Natural killer cell (primary cell): ENCODE measurements at regions not wholly inside any gene's neighbourhood (a gene's known extent, or its start where the extent isn't known, plus 50 kb on each side); places are given as distances from the start of the nearest gene placed in this dataset.

Source experiments
- ATAC-seq, 3 donors: fragments of 150-1000 bp in 2 of 3; fragments of 200-7000 bp in 1 of 3; cut with Tn5 transposase; 1 replicate in 1 of 3; 2 replicates in 2 of 3; pipeline ENCODE4 v1.10.0; 2021; ENCODE audit warnings: mild to moderate bottlenecking in 2 of 3, moderate library complexity in 2 of 3
- DNase-seq, 2 donors: peaks; one replicate each; pipeline versions ENCODE4 v3.0.0 to v3.0.0-alpha.2; 2013 to 2021; ENCODE audit warnings: mixed read lengths in 1 of 2
- H3K27ac ChIP-seq: one replicate; pipeline ENCODE4 v1.5.1; 2013; ENCODE audit warnings: mild to moderate bottlenecking, low read length
- H3K27me3 ChIP-seq: one replicate; pipeline ENCODE4 v1.6.1; 2013; ENCODE audit warnings: low read length; ENCODE audit not compliant: control insufficient read depth, insufficient read depth
- H3K36me3 ChIP-seq: one replicate; pipeline ENCODE4 v1.6.1; 2013; ENCODE audit warnings: low read length; ENCODE audit not compliant: control insufficient read depth, insufficient read depth
- H3K4me1 ChIP-seq: one replicate; pipeline ENCODE4 v1.6.1; 2013; ENCODE audit warnings: low read length; ENCODE audit not compliant: control insufficient read depth, insufficient read depth
- H3K4me3 ChIP-seq: one replicate; pipeline ENCODE4 v1.5.1; 2013; ENCODE audit warnings: low read length
- H3K9me3 ChIP-seq: one replicate; pipeline ENCODE4 v1.6.1; 2013; ENCODE audit warnings: low read length; ENCODE audit not compliant: control insufficient read depth, insufficient read depth
- H3K27ac Mint-ChIP-seq, 2 donors: one replicate each; pipeline ENCODE4 v1.8.0; 2022; ENCODE audit warnings: mild to moderate bottlenecking in 2 of 2, mixed read lengths in 2 of 2, moderate library complexity in 1 of 2
- H3K27me3 Mint-ChIP-seq, 2 donors: one replicate each; pipeline ENCODE4 v1.8.0; 2022; ENCODE audit warnings: low read depth in 2 of 2, mixed read lengths in 2 of 2
- H3K36me3 Mint-ChIP-seq: one replicate; pipeline ENCODE4 v1.8.0; 2022; ENCODE audit warnings: mixed read lengths
- H3K4me1 Mint-ChIP-seq, 2 donors: one replicate each; pipeline ENCODE4 v1.8.0; 2022; ENCODE audit warnings: mixed read lengths in 2 of 2
- H3K4me3 Mint-ChIP-seq: one replicate; pipeline ENCODE4 v1.8.0; 2022; ENCODE audit warnings: mild to moderate bottlenecking, moderate library complexity, mixed read lengths
- H3K9me3 Mint-ChIP-seq, 2 donors: one replicate each; pipeline ENCODE4 v1.8.0; 2022; ENCODE audit warnings: mixed read lengths in 2 of 2
- WGBS: methylation state at CpG from one replicate; pipeline ENCODE4 v1.1.7; 2013; ENCODE audit warnings: missing lambda C conversion rate; ENCODE audit not compliant: insufficient coverage; 5-methylcytosine and 5-hydroxymethylcytosine counted together
- intact Hi-C: fragments of 100-400 bp; cut with micrococcal nuclease; formaldehyde crosslinking; loops from one replicate; pipeline ENCODE4 v1.14.2; 2022
- TF ChIP-seq, protein P1 (sequence below): fragments of 200-600 bp; IDR thresholded peaks from one replicate; pipeline ENCODE4 v1.8.0; 2022; ENCODE audit warnings: antibody characterized with exemption

DNA sequence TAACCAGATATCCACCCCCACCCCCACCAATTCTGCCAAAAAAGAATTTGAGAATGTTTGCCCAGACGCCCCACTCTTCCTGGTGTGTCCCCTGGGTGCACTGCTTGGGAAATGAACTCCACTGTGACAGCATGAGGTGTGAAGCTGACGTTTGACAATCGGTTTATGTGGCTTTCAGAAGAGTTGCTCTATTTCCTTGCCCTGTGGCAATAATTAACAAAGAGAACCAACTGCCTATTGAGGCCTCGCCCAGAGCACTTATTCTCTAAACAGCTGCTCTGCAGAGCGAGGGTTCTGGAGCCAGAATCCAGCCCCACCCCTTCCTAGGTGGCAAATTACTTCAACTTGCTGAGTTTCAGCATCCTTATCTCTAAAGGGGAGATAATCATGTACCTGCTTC, 115.8 kb upstream of the SIX3 start:
- TF ChIP-seq, protein P1, sequence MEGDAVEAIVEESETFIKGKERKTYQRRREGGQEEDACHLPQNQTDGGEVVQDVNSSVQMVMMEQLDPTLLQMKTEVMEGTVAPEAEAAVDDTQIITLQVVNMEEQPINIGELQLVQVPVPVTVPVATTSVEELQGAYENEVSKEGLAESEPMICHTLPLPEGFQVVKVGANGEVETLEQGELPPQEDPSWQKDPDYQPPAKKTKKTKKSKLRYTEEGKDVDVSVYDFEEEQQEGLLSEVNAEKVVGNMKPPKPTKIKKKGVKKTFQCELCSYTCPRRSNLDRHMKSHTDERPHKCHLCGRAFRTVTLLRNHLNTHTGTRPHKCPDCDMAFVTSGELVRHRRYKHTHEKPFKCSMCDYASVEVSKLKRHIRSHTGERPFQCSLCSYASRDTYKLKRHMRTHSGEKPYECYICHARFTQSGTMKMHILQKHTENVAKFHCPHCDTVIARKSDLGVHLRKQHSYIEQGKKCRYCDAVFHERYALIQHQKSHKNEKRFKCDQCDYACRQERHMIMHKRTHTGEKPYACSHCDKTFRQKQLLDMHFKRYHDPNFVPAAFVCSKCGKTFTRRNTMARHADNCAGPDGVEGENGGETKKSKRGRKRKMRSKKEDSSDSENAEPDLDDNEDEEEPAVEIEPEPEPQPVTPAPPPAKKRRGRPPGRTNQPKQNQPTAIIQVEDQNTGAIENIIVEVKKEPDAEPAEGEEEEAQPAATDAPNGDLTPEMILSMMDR, result no peak
- Histone ChIP-seq H3K9me3 (no peaks in the 10 kb centered on the region), H3K4me3 (no peak overlapping the region), H3K4me1 (no peaks in the 10 kb centered on the region), H3K27ac (no peak overlapping the region), H3K27me3 (no peaks in the 10 kb centered on the region), H3K36me3 (no peaks in the 10 kb centered on the region)
- peaks cover 10 to 33% of the 10 kb centered on the region in 2 donors for H3K27me3 Mint-ChIP-seq
- H3K36me3 Mint-ChIP-seq, result no peaks in the 10 kb centered on the region
- intact Hi-C loops, result no loop called here
- no peaks in the 10 kb centered on the region for H3K9me3 Mint-ChIP-seq
- H3K27ac Mint-ChIP-seq, result no peak overlapping the region
- DNase-seq (no peak), ATAC-seq (no peak)
- H3K4me1 Mint-ChIP-seq, result no peaks in the 10 kb centered on the region
- H3K4me3 Mint-ChIP-seq, result no peak overlapping the region
- 50% methylated on average over 5 of the region's 5 CpGs for WGBS

DNA sequence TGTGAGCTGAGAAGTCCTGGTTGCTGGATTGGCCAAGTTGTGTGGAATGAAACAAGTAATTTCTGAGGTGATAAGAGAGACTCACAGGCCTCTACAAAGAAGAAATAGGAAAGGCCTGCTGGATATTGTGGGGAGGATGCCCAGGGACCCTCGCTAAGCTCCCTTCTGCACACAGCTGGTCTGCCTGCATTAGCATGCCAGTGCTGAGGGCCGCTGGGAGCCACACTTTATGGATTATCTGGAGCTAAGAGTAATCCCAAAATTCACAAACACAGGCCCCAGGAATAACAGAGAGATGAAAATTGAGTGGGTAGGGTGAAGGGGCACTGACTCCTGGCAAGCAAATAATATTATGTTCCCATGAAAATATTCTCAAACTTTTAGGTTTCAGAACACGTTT, 114.9 kb upstream of the SIX3 start:
- Mint-ChIP-seq H3K27ac (no peak overlapping the region), H3K4me1 (no peaks in the 10 kb centered on the region), H3K4me3 (no peak overlapping the region), H3K27me3 (peaks cover 5 to 24% of the 10 kb centered on the region in 2 donors), H3K36me3 (no peaks in the 10 kb centered on the region), H3K9me3 (no peaks in the 10 kb centered on the region)
- Histone ChIP-seq H3K27me3 (no peaks in the 10 kb centered on the region), H3K27ac (no peak overlapping the region), H3K9me3 (no peaks in the 10 kb centered on the region), H3K36me3 (no peaks in the 10 kb centered on the region), H3K4me1 (no peaks in the 10 kb centered on the region), H3K4me3 (no peak overlapping the region)
- intact Hi-C loops, result no loop called here
- TF ChIP-seq, protein P1, result no peak
- 86% methylated on average over 2 of the region's 3 CpGs for WGBS
- no peak for DNase-seq
- no peak for ATAC-seq

DNA sequence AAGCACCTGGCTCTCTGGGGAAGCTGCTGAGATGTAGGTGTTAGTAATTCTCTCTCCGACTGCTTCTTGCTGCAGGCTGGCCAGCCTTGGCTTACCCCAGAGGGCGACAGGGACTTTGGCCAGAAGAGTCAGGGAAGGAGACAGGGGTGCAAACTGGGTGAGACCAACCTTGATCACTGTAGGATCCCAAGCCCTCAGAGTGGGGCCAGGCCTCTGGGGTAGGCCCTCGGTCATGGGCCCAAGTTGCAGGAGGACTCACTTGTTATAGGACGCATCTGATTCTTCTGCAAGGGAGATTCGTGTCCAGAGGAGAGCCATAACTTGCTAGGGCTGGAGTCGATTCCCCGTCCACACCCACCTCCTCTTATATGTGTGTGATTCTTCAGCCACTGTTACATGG, 111.7 kb upstream of the SIX3 start:
- Mint-ChIP-seq H3K27ac (no peak overlapping the region), H3K4me1 (no peaks in the 10 kb centered on the region), H3K9me3 (no peaks in the 10 kb centered on the region), H3K4me3 (no peak overlapping the region), H3K36me3 (no peaks in the 10 kb centered on the region), H3K27me3 (peaks cover 9 to 10% of the 10 kb centered on the region in 2 donors)
- Histone ChIP-seq H3K4me3 (no peak overlapping the region), H3K36me3 (no peaks in the 10 kb centered on the region), H3K4me1 (no peaks in the 10 kb centered on the region), H3K9me3 (peaks cover 4% of the 10 kb centered on the region), H3K27ac (no peak overlapping the region), H3K27me3 (no peaks in the 10 kb centered on the region)
- intact Hi-C loops, result no loop called here
- WGBS, result 94% methylated on average over 4 of the region's 7 CpGs
- DNase-seq, result no peak
- TF ChIP-seq, protein P1, result no peak
- no peak for ATAC-seq
